ENCODE measurements at regions not wholly inside any gene's neighbourhood (a gene's known extent, or its start where the extent isn't known, plus 50 kb on each side); places are given as distances from the start of the nearest gene placed in this dataset.
"Not testable (repeated sequence)": the region's sequence is repeated elsewhere in the genome, so short reads cannot be mapped to it uniquely, and the experiment has no call there.

DNA sequence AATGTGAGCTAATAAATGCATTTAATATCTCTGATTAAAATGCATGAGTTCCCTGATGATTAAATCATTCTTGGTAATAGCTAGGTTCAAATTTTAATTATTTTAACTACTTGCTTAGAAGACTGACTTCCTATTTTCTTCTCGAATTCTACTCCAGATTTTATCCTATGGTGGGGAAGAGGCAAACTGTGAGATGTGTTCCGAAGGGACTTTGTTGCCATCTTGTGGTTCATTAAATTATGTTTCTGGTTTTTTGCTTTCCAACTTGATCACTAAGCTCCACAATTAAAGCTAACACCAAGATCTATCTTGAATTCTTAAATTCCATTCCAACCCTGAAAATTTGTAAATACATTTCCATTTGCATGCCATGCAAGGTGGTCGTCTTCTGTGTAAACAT is 538.4 kb upstream of the PCDH20 start:
- no peak for DNase-seq

- no peak for DNase-seq
Measured at GRCh38 chr13:61950828-61951227, 535.2 kb upstream of the PCDH20 start.

- no peak for DNase-seq
Measured at GRCh38 chr13:61944329-61944929, 528.8 kb upstream of the PCDH20 start.

- no peak for DNase-seq
Measured at GRCh38 chr13:61935710-61936109, 520.1 kb upstream of the PCDH20 start.

- DNase-seq, result no peak
Measured at GRCh38 chr13:61927648-61928047, 512.0 kb upstream of the PCDH20 start.

DNA sequence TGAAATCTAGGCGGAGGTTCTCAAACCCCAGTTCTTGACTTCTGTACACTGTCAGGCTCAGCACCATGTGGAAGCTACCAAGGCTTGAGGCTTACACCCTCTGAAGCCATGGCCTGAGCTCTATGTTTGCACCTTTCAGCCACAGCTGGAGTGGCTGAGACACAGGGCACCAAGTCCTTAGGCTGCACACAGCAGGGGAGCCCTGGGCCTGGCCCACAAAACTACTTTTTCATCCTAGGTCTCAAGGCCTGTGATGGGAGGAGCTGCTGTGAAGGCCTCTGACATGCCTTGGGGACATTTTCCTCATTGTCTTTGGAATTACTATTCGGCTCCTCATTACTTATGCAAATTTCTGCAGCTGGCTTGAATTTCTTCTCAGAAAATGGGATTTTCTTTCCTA is 503.2 kb upstream of the PCDH20 start:
- DNase-seq, result no peak

- DNase-seq, result no peak
Measured at GRCh38 chr13:61916483-61916882, 500.8 kb upstream of the PCDH20 start.

DNA sequence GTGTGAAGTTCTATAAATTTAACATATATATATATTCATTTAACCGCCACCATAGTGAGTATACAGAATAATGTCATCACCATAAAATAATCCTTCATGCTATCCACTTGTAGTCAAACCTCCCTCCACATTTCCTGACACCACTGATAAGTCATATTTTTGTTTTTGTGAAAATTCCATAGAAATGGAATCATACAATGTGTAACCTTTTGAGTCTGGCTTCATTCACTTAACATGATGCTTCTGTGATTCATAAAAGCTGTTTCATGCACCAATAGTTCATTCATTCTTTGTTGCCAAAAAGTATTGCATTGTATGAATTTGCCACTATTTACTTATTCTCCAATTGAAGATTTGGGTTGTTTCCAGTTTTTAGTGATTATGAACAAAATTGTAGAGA is 497.5 kb upstream of the PCDH20 start:
- no peak for DNase-seq

DNA sequence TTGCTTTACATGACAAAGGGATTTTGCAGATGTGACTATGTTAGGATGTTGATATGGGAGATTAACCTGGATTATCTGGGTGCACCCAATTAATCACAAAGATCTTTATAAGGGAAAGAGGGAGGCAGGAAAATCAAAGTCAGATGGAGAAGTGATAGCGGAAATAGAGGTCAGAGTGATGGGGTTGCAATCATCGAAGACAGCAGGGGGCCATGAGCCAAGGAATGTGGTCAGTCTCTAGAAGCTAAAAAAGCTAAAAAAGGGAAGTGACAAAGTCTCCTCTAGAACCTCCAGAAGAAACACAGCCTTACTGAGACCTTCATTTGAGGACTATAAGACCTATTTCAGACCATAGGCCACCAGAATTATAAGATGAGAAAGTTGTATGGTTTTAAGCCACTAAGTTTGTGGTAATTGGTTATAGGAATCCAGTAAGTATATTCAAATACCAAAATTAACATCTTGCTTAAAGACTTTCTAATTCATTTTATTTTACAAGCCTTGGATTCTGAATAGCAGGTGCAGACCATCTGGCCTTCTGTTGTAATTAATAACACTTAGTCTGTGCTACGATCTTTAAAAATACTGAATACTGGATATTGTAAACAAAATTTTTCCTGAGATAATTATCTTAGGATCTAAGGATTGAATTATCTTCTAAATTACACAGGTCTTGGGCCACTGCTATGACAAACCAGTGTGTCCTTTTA is 493.4 kb upstream of the PCDH20 start:
- DNase-seq, result no peak

- DNase-seq, result no peak
Measured at GRCh38 chr13:61905054-61905453, 489.4 kb upstream of the PCDH20 start.

DNA sequence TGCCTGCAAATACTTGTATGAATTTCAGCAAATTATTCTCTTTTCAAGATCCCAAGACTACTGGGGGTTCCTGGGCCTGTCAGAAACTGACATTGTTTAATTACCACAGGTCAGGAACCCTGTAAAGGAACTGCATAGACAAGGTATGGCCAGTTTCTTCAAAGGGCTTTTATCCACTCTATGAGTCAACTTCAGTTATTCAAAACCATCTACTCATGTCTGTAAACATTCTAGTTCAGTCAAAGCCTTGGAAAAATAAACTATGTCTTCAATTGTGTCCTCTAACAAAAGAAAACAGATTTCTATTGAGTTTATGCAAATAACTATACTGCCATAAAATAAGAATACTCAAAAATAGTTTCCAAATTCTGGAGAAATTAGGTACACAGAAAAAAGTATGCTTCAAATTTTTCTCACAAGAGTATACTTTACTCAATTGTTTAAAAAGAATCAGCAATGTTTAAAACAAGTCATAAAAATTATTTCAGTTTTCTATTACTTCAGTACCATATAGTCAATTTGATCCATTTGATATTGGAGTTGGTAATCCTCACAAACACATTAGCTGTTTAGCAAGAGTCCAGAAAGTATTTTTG is 486.4 kb upstream of the PCDH20 start:
- no peak for DNase-seq

DNA sequence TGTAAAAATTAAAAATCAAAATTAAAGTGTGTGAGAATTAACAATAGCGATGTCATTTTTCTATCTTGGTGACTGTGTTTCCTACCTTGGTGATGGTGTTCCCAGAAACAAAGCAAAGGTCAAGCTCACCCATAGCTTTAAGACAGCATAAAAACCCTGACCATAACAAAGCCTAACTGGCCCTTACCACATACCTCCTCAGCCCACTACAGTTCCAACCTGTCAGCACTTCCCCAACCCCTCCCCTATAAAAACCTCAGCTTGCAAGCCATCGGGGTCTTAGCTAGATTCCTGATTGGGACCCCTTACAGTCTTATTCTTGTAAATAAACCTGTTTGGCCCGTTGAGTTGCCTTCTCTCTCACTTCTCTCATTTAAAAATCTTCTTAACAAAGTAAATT is 484.4 kb upstream of the PCDH20 start:
- no peak for DNase-seq

DNA sequence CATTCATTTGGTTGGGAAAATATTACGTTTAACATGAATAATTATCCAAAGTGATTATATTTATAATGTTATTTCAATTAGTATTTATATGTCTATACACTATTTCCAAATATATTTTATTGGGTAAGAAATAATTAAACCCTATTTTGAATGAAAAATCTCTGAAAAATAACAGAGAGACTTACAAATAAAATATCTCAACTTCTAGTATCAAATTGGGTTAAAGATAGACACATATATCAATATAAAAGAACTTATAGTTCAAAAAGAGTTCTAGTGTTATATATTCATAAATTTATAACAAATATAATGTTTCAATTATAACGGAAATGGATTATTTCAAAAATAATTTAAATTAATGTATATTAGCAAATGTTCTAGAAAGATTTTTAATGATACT is 482.6 kb upstream of the PCDH20 start:
- DNase-seq, result no peak

DNA sequence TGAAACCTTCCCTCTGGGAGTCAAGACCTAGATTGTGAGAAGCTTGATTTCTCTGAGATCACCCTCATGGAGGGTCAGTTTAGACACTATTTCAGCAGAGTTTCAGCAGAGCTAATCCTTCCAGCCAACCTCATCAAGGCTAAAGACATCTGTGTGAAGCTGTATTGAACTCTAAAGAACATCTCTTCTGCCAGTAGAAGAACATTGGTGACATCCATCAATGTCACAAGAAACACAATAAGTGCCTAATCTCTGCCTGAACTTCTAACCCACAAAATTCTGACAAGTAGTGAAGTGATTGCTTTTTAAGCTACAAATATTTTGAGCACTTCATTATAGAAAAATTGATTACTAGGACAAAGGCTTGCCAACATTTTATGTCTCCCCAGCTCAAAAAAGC is 475.8 kb upstream of the PCDH20 start:
- DNase-seq, result no peak

- DNase-seq, result no peak
Measured at GRCh38 chr13:61884830-61885229, 469.2 kb upstream of the PCDH20 start.

- DNase-seq, result no peak
Measured at GRCh38 chr13:61880578-61881283, 465.1 kb upstream of the PCDH20 start.

GRCh38 chr13:61878565-61878964 is 462.9 kb upstream of the PCDH20 start:
- DNase-seq, result not testable (repeated sequence)

DNA sequence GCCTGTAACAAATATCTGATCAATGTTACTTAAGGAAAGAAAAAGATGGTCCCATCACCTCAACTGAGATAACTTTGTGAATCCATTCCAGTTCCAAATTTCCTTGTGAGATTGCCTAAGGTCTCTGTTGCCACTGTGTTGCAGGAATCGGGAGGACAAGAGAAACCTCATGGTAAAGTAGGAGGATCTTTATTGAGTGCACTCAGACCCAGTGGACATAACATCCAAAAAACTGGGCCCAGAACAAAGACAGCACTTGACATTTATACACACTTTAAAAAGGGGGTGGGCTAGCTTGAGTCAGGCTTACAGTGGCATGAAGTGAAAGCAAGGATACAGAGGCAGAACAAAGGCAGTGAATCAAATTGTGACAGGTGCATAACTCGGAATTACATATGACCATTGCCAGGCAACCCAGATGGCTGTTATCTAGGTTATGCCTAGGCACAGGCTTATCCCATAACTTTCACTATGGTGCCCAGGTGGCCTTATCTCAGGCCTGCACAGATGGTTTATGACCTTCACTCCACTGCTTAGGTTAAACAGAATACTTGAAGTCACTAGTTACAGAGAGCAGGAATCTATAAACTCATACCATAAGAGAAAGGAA is 459.4 kb upstream of the PCDH20 start:
- no peak for DNase-seq

DNA sequence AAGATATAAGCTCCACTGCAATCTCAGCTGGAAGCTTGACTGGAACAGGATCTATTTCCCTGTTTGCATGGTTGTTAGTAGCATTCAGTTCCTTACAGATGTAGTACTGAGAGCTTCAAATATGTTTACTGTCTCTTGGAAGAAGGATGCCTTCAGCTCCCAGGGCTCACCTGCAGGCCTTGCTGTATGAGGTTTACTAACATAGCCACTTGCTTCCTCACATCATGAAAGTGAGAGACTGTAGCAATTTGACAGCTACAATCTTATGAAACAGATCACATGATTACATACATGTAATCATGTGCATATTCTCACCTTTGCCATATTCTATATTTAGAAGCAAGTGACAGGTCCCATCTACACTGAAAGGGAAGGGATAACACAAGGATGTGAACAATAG is 458.1 kb upstream of the PCDH20 start:
- no peak for DNase-seq

- no peak for DNase-seq
Measured at GRCh38 chr13:61857198-61857597, 441.5 kb upstream of the PCDH20 start.

DNA sequence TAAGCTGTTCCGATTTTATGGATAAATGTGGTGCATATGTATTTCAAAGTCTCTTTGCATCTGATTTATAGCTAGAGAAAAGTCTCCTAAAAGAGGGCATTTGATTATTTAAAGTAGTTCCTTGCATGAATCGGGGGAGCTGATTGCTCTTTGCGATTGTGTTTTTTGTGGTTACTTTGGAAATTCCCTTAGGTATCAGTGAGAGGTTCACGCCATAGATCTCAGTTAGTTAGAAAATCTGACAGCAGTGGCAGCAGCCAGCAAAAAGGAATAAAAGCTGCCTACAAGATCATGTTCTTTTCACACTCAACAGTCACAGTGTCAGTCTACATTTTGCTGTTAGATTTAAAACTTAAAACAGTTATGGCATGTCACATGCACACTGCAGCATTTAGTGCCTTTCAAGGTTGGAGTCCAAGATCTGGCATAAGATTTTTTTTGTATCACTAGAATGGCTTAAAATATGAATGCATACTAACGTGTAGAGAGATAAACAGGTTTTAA is 436.5 kb upstream of the PCDH20 start:
- DNase-seq, result no peak

GRCh38 chr13:61850794-61851193 is 435.1 kb upstream of the PCDH20 start:
- DNase-seq, result no peak

DNA sequence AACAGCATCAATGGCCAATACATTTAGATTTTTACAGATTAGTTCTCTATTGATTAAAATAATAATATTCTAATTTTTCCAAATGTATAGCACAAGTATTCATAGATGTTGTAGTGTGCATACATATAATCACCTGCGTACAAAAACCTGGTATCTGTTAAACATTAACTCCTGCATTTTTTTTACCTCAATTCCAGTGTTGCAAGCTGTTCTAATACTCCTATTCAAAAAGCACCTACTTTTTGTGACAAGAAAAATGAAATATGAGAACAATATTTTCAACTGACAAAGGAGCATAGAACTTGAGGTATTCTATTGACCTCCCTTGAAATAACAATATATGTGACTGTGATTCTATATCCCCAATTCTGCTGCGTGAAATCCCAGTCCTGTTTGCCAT is 422.9 kb upstream of the PCDH20 start:
- DNase-seq, result no peak
